H9 (cell line): ENCODE measurements at regions not wholly inside any gene's neighbourhood (a gene's known extent, or its start where the extent isn't known, plus 50 kb on each side); places are given as distances from the start of the nearest gene placed in this dataset.

Experiments
- DNase-seq: peaks from one replicate; pipeline ENCODE4 v3.0.0-alpha.2; 2017
- H2AFZ ChIP-seq: one replicate; pipeline ENCODE4 v1.6.1; 2013; ENCODE audit warnings: mild to moderate bottlenecking, low read length, control low read depth, moderate library complexity
- H2AK5ac ChIP-seq: 2 replicates; pipeline ENCODE4 v1.6.1; 2013; ENCODE audit warnings: low read length, control low read depth, mixed read lengths; ENCODE audit not compliant: insufficient read length
- H2BK120ac ChIP-seq: one replicate; pipeline ENCODE4 v1.6.1; 2013; ENCODE audit warnings: low read depth, mild to moderate bottlenecking, low read length, control low read depth, inconsistent platforms; ENCODE audit not compliant: poor library complexity, severe bottlenecking
- H2BK12ac ChIP-seq: 2 replicates; pipeline ENCODE4 v1.6.1; 2013; ENCODE audit warnings: low read length, control low read depth, mixed read lengths, low read depth; ENCODE audit not compliant: insufficient read length
- H2BK15ac ChIP-seq: 2 replicates; pipeline ENCODE4 v1.6.1; 2013; ENCODE audit warnings: low read depth, low read length, control low read depth
- H2BK20ac ChIP-seq: one replicate; pipeline ENCODE4 v1.6.1; 2013; ENCODE audit warnings: low read depth, mild to moderate bottlenecking, low read length, control low read depth, inconsistent platforms; ENCODE audit not compliant: poor library complexity, severe bottlenecking
- H2BK5ac ChIP-seq: 2 replicates; pipeline ENCODE4 v1.6.1; 2013; ENCODE audit warnings: low read length, control low read depth, mixed read lengths; ENCODE audit not compliant: insufficient read length
- H3K14ac ChIP-seq: 2 replicates; pipeline ENCODE4 v1.6.1; 2013; ENCODE audit warnings: low read length, control low read depth; ENCODE audit not compliant: insufficient read depth
- H3K18ac ChIP-seq: 2 replicates; pipeline ENCODE4 v1.6.1; 2013; ENCODE audit warnings: low read depth, mild to moderate bottlenecking, mixed read lengths, low read length, control low read depth; ENCODE audit not compliant: insufficient read length
- H3K23ac ChIP-seq: 2 replicates; pipeline ENCODE4 v1.6.1; 2013; ENCODE audit warnings: low read length, control low read depth, mixed read lengths, low read depth; ENCODE audit not compliant: insufficient read length
- H3K23me2 ChIP-seq: 2 replicates; pipeline ENCODE4 v1.6.1; 2013; ENCODE audit warnings: low read depth, mild to moderate bottlenecking, mixed read lengths, low read length, control low read depth; ENCODE audit not compliant: insufficient read length, poor library complexity, severe bottlenecking
- H3K27ac ChIP-seq: 2 replicates; pipeline ENCODE4 v1.5.1; 2013; ENCODE audit warnings: low read length, control low read depth, mixed read lengths, low read depth; ENCODE audit not compliant: insufficient read length
- H3K27me3 ChIP-seq: 2 replicates; pipeline ENCODE4 v1.6.1; 2013; ENCODE audit warnings: low read length, control low read depth, inconsistent platforms; ENCODE audit not compliant: insufficient read depth
- H3K4ac ChIP-seq: 2 replicates; pipeline ENCODE4 v1.6.1; 2013; ENCODE audit warnings: low read depth, mild to moderate bottlenecking, control low read depth, inconsistent platforms, low read length, moderate library complexity
- H3K4me1 ChIP-seq: 2 replicates; pipeline ENCODE4 v1.6.1; 2013; ENCODE audit warnings: low read length, control low read depth, inconsistent platforms; ENCODE audit not compliant: insufficient read depth
- H3K4me2 ChIP-seq: 2 replicates; pipeline ENCODE4 v1.6.1; 2013; ENCODE audit warnings: low read length, control low read depth, mixed read lengths; ENCODE audit not compliant: insufficient read length, insufficient read depth
- H3K56ac ChIP-seq: 2 replicates; pipeline ENCODE4 v1.6.1; 2013; ENCODE audit warnings: low read depth, mild to moderate bottlenecking, mixed read lengths, low read length, control low read depth; ENCODE audit not compliant: insufficient read length
- H3K79me1 ChIP-seq: 2 replicates; pipeline ENCODE4 v1.6.1; 2013; ENCODE audit warnings: low read depth, mild to moderate bottlenecking, moderate library complexity, low read length, control low read depth, inconsistent platforms; ENCODE audit not compliant: insufficient read depth, poor library complexity, severe bottlenecking
- H3K79me2 ChIP-seq: 2 replicates; pipeline ENCODE4 v1.6.1; 2013; ENCODE audit warnings: low read length, control low read depth, inconsistent platforms; ENCODE audit not compliant: insufficient read depth
- H3K9ac ChIP-seq: 2 replicates; pipeline ENCODE4 v1.6.1; 2013; ENCODE audit warnings: low read length, control low read depth, mixed read lengths; ENCODE audit not compliant: insufficient read length; ENCODE audit errors: extremely low read depth
- H3K9me3 ChIP-seq: one replicate; pipeline ENCODE4 v1.6.1; 2013; ENCODE audit warnings: low read depth, low read length, inconsistent platforms; ENCODE audit not compliant: control insufficient read depth
- H3T11ph ChIP-seq: one replicate; pipeline ENCODE4 v1.6.1; 2013; ENCODE audit warnings: mild to moderate bottlenecking, low read length, control low read depth, inconsistent platforms
- H4K20me1 ChIP-seq: one replicate; pipeline ENCODE4 v1.6.1; 2013; ENCODE audit not compliant: control insufficient read depth, insufficient read length, insufficient read depth
- H4K5ac ChIP-seq: 2 replicates; pipeline ENCODE4 v1.6.1; 2013; ENCODE audit warnings: low read depth, mild to moderate bottlenecking, mixed read lengths, low read length, control low read depth; ENCODE audit not compliant: insufficient read length
- H4K8ac ChIP-seq: replicated peaks from 2 replicates; pipeline ENCODE4 v1.6.1; 2013; ENCODE audit warnings: low read length, control low read depth, mixed read lengths, low read depth; ENCODE audit not compliant: insufficient read length
- H4K91ac ChIP-seq: 2 replicates; pipeline ENCODE4 v1.6.1; 2013; ENCODE audit warnings: low read depth, mild to moderate bottlenecking, moderate library complexity, mixed read lengths, low read length, control low read depth; ENCODE audit not compliant: insufficient read length
- H3K27ac Mint-ChIP-seq, 3 experiments: 2 replicates in 2 of 3; 3 replicates in 1 of 3; pipeline ENCODE4 v1.8.0; 2020 to 2021; ENCODE audit warnings: mixed read lengths in 3 of 3, mild to moderate bottlenecking in 1 of 3, moderate library complexity in 1 of 3
- H3K27me3 Mint-ChIP-seq: 2 replicates; pipeline ENCODE4 v1.8.0; 2021; ENCODE audit warnings: low read depth, mild to moderate bottlenecking, moderate library complexity, mixed read lengths
- H3K36me3 Mint-ChIP-seq, 3 experiments: 2 replicates in 2 of 3; 3 replicates in 1 of 3; pipeline ENCODE4 v1.8.0; 2020 to 2021; ENCODE audit warnings: low read depth in 3 of 3, mixed read lengths in 3 of 3; ENCODE audit not compliant: insufficient read depth in 1 of 3
- H3K4me1 Mint-ChIP-seq, 2 experiments: 2 replicates each; pipeline ENCODE4 v1.8.0; 2020; ENCODE audit warnings: mixed read lengths in 2 of 2
- H3K4me3 Mint-ChIP-seq, 2 experiments: 2 replicates in 1 of 2; 3 replicates in 1 of 2; pipeline ENCODE4 v1.8.0; 2020 to 2021; ENCODE audit warnings: mild to moderate bottlenecking in 2 of 2, mixed read lengths in 2 of 2, moderate library complexity in 1 of 2
- H3K9me3 Mint-ChIP-seq, 2 experiments: 2 replicates in 1 of 2; 3 replicates in 1 of 2; pipeline ENCODE4 v1.8.0; 2020; ENCODE audit warnings: mild to moderate bottlenecking in 2 of 2, mixed read lengths in 2 of 2, moderate library complexity in 1 of 2
- CTCF ChIP-seq: fragments of 200-600 bp; sonication (generic); conservative IDR thresholded peaks from 3 replicates; pipeline ENCODE4 v1.8.0; 2021; ENCODE audit warnings: antibody characterized with exemption, mild to moderate bottlenecking

- Histone ChIP-seq H2AK5ac (no peak overlapping the region), H3K79me2 (no peaks in the 10 kb centered on the region), H3K27ac (no peak overlapping the region), H3K9me3 (no peaks in the 10 kb centered on the region), H2BK120ac (no peak overlapping the region), H2BK15ac (no peak overlapping the region), H4K5ac (no peak overlapping the region), H3K18ac (no peak overlapping the region), H3K56ac (no peak overlapping the region), H4K20me1 (no peaks in the 10 kb centered on the region), H3T11ph (no peak overlapping the region), H3K23ac (no peak overlapping the region), H2BK20ac (no peak overlapping the region), H3K4me2 (no peak overlapping the region), H3K4ac (no peak overlapping the region), H3K79me1 (no peaks in the 10 kb centered on the region), H3K23me2 (no peaks in the 10 kb centered on the region), H3K14ac (no peak overlapping the region), H4K8ac (no peak overlapping the region), H2AFZ (no peak overlapping the region), H3K9ac (no peak overlapping the region), H3K4me1 (no peaks in the 10 kb centered on the region), H2BK12ac (no peak overlapping the region), H4K91ac (no peak overlapping the region), H2BK5ac (no peak overlapping the region), H3K27me3 (no peaks in the 10 kb centered on the region)
- no peak for TF ChIP-seq CTCF
- Mint-ChIP-seq H3K36me3 (peaks cover 0 to 5% (median 0%) of the 10 kb centered on the region in 3 experiments; a peak in 1 of 7 replicates), H3K27me3 (no peaks in the 10 kb centered on the region), H3K27ac (no peak overlapping the region), H3K9me3 (peaks cover 5 to 7% of the 10 kb centered on the region in 2 experiments; a peak in 4 of 5 replicates), H3K4me1 (no peaks in the 10 kb centered on the region), H3K4me3 (no peak overlapping the region)
- DNase-seq, result no peak
Observed at GRCh38 chr18:38470421-38470820, 904.8 kb upstream of the CELF4 start.
